Nephron (organoid): ENCODE measurements at regions not wholly inside any gene's neighbourhood (a gene's known extent, or its start where the extent isn't known, plus 50 kb on each side); places are given as distances from the start of the nearest gene placed in this dataset.

Experiments used
- H3K27ac Mint-ChIP-seq, 3 experiments: 2 replicates each; pipeline ENCODE4 v1.8.0; 2020; ENCODE audit warnings: mixed read lengths in 3 of 3, mild to moderate bottlenecking in 2 of 3, moderate library complexity in 1 of 3
- H3K27me3 Mint-ChIP-seq: 2 replicates; pipeline ENCODE4 v1.8.0; 2021; ENCODE audit warnings: low read depth, mild to moderate bottlenecking, moderate library complexity, mixed read lengths
- H3K36me3 Mint-ChIP-seq: 2 replicates; pipeline ENCODE4 v1.8.0; 2020; ENCODE audit warnings: low read depth, mixed read lengths
- H3K4me1 Mint-ChIP-seq: 2 replicates; pipeline ENCODE4 v1.8.0; 2020; ENCODE audit warnings: mixed read lengths
- H3K4me3 Mint-ChIP-seq, 3 experiments: 2 replicates each; pipeline ENCODE4 v1.8.0; 2020; ENCODE audit warnings: mild to moderate bottlenecking in 3 of 3, mixed read lengths in 3 of 3, moderate library complexity in 2 of 3
- H3K9me3 Mint-ChIP-seq: 2 replicates; pipeline ENCODE4 v1.8.0; 2020; ENCODE audit warnings: mixed read lengths
- TF ChIP-seq, protein P1 (sequence below), 3 experiments: fragments of 200-600 bp; sonication (generic); IDR thresholded peaks; one replicate each; pipeline ENCODE4 v1.5.0; 2021; ENCODE audit warnings: antibody characterized with exemption in 3 of 3; ENCODE audit not compliant: unreplicated experiment in 3 of 3

DNA sequence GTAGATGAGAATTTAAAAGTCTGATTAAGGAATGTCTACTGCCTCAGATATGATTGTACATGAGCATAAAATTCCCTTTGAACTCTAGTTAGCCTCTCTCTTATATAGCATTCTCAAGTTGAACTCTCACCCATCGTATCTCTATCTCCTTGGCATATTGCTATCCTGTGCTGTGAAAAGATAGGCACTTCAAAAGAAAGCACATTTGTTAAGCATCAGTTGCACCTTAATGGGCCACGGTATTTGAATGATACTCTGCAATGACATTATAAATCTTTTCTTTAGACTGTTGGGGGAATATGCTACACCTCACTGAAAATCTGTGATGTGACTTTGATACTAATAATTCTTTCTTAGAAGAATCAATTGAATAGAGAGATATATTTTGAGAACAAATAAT, 570.7 kb downstream of the JRKL start:
- TF ChIP-seq, protein P1, sequence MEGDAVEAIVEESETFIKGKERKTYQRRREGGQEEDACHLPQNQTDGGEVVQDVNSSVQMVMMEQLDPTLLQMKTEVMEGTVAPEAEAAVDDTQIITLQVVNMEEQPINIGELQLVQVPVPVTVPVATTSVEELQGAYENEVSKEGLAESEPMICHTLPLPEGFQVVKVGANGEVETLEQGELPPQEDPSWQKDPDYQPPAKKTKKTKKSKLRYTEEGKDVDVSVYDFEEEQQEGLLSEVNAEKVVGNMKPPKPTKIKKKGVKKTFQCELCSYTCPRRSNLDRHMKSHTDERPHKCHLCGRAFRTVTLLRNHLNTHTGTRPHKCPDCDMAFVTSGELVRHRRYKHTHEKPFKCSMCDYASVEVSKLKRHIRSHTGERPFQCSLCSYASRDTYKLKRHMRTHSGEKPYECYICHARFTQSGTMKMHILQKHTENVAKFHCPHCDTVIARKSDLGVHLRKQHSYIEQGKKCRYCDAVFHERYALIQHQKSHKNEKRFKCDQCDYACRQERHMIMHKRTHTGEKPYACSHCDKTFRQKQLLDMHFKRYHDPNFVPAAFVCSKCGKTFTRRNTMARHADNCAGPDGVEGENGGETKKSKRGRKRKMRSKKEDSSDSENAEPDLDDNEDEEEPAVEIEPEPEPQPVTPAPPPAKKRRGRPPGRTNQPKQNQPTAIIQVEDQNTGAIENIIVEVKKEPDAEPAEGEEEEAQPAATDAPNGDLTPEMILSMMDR (IDR thresholded peaks at IDR 0.05; ENCODE audit: unreplicated experiment in 3 of 3), result no peak
- Mint-ChIP-seq H3K36me3 (no peaks in the 10 kb centered on the region), H3K9me3 (no peaks in the 10 kb centered on the region), H3K4me3 (no peak overlapping the region), H3K4me1 (no peaks in the 10 kb centered on the region), H3K27ac (no peak overlapping the region), H3K27me3 (no peaks in the 10 kb centered on the region)

DNA sequence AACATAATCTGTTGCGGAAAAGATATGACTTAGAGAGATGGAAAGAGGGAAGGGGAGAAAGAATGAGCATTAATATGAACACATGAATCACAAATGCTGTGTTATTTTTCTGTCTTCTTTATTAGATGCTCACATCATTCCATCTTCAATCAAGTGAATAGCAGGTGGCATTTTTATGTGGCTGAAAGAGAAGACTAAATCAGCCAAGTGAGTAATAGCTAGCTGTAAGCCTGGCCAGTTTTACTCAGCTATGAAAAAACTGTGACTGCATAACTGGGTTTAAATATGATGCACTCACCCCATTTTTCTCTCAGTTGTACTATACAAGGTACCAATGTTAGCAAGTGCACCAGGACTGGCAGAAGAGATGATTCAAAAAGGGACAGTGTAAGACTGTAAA, 571.1 kb downstream of the JRKL start:
- Mint-ChIP-seq H3K4me1 (no peaks in the 10 kb centered on the region), H3K36me3 (no peaks in the 10 kb centered on the region), H3K27ac (no peak overlapping the region), H3K27me3 (no peaks in the 10 kb centered on the region), H3K4me3 (no peak overlapping the region), H3K9me3 (no peaks in the 10 kb centered on the region)
- TF ChIP-seq, protein P1 (IDR thresholded peaks at IDR 0.05; ENCODE audit: unreplicated experiment in 3 of 3), result no peak

DNA sequence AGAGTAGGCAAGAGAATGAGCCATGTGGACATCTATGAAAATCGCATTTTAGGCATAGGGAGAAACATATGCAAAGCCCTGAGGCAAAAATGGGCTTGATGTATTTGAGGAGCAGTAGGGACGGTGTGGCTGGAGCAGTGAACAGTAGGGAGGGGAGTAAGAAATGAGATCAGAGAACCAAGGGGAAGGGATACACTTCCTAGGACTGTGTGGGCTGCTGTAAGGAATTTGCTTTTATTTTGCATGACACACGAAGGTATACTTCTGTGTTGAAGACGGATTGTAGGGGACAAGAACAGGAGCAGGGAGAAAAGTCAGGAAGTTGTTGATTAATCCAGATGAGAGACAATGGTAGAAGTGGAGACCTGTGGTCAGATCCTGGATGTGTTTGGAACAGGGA, 572.1 kb downstream of the JRKL start:
- no peaks in the 10 kb centered on the region for H3K27me3 Mint-ChIP-seq
- H3K4me1 Mint-ChIP-seq, result no peaks in the 10 kb centered on the region
- H3K27ac Mint-ChIP-seq, result no peak overlapping the region
- H3K4me3 Mint-ChIP-seq, result no peak overlapping the region
- H3K9me3 Mint-ChIP-seq, result no peaks in the 10 kb centered on the region
- no peaks in the 10 kb centered on the region for H3K36me3 Mint-ChIP-seq
- TF ChIP-seq, protein P1 (IDR thresholded peaks at IDR 0.05; ENCODE audit: unreplicated experiment in 3 of 3), result no peak

DNA sequence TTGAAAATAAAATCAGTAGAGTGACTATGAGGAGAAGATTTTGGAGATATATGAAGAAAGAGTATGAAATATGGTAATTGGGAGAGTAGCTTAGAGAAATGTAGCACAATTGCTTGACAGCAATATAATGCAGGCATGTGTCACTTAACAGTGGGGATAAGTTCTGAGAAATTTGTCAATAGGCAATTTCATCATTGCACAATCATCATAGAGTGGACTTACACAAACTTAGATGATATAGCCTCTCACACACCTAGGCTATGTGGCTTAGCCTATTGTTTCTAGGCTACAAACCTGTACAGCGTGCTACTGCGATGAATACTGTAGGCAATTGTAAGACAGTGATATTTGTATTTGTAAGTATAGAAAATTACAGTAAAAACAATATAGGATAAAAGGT, 573.6 kb downstream of the JRKL start:
- no peaks in the 10 kb centered on the region for H3K36me3 Mint-ChIP-seq
- no peak overlapping the region for H3K4me3 Mint-ChIP-seq
- no peaks in the 10 kb centered on the region for H3K27me3 Mint-ChIP-seq
- no peaks in the 10 kb centered on the region for H3K9me3 Mint-ChIP-seq
- TF ChIP-seq, protein P1 (IDR thresholded peaks at IDR 0.05; ENCODE audit: unreplicated experiment in 3 of 3), result no peak
- H3K27ac Mint-ChIP-seq, result no peak overlapping the region
- no peaks in the 10 kb centered on the region for H3K4me1 Mint-ChIP-seq

DNA sequence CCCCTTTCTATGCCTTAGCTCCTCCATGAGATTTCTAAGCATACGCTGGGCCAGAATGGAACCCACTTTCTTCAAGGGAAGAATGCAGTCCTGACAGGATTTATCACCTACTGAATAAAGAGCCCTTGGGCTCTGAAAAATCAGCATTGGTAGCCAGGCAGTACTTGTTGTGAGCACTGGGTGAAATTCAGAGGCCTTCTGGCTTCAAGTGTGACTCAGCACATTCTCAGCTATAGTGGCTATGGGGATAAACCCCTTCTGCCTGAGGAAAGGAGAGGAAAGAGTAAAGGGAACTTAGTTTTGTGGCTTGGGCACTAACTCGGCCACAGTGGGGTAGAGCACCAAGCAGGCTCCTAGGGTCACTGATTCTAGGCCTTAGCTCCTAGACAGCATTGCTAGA, 574.8 kb downstream of the JRKL start:
- Mint-ChIP-seq H3K4me1 (no peaks in the 10 kb centered on the region), H3K27ac (no peak overlapping the region), H3K4me3 (no peak overlapping the region), H3K36me3 (no peaks in the 10 kb centered on the region), H3K9me3 (no peaks in the 10 kb centered on the region), H3K27me3 (no peaks in the 10 kb centered on the region)
- TF ChIP-seq, protein P1 (IDR thresholded peaks at IDR 0.05; ENCODE audit: unreplicated experiment in 3 of 3), result no peak

DNA sequence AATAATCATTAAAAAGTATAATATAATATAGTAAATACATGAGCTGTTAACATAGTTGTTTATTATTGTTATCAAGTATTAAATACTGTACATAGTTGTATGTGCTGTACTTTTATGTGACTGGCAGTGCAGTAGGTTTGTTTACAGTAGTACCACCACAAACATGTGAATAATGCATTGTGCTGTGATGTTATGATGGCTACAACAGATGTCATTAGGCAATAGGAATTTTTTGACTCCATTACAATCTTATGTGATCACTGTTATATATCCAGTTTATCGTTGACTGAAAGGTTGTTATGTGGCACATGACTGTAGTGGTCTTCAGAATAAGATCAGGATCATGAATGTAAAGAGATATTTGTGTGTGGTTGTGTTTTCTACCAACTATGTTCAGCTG, 577.8 kb downstream of the JRKL start:
- TF ChIP-seq, protein P1 (IDR thresholded peaks at IDR 0.05; ENCODE audit: unreplicated experiment in 3 of 3), result no peak
- no peak overlapping the region for H3K27ac Mint-ChIP-seq
- no peak overlapping the region for H3K4me3 Mint-ChIP-seq
- H3K27me3 Mint-ChIP-seq, result no peaks in the 10 kb centered on the region
- H3K9me3 Mint-ChIP-seq, result no peaks in the 10 kb centered on the region
- no peaks in the 10 kb centered on the region for H3K4me1 Mint-ChIP-seq
- no peaks in the 10 kb centered on the region for H3K36me3 Mint-ChIP-seq
